ENCODE measurements at regions not wholly inside any gene's neighbourhood (a gene's known extent, or its start where the extent isn't known, plus 50 kb on each side); places are given as distances from the start of the nearest gene placed in this dataset.

DNA sequence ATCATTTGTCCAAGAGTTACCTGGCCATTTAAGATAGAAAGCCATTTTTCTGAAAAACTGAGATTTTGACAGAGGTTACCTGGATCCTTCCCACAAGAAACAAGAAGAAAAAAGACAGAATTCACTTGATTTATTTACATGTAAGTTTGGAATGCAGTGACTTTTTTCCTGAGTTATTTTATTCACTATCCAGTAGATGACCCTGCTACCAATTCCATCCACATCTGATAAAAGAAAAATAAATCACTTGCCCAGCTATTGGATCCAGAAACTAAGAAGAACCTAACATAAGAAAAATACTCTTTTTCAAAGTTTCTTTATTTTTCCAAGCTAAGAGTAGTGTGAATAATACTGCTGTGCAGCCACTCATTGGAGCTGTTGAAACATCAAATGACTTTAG lies 275.2 kb downstream of the CETN3 start:
- no peak overlapping the region for H3K27ac ChIP-seq (ENCODE audit: low read length)
- H2AFZ ChIP-seq (ENCODE audit: low read depth, low read length) = no peak overlapping the region
- H3K9ac ChIP-seq (ENCODE audit: low read length) = no peak overlapping the region

DNA sequence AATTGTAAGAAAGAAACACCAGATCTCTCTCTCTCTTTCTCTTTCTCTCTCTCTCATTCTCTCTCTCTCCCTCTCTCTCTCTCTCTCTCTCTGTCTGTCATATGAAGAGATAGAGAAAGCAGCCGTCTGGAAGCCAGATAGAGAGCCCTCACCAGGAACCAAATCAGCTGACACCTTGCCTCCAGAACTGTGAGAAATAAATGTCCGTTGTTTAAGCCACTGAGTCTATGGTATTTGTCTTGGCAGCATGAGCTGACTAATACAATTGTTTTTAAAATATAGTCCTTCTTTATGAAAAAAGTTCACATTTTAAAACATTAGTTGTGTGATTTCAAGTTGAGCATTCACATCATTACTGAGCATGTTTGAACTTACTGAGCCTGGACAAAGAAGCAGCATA lies 275.6 kb downstream of the CETN3 start:
- no peak overlapping the region for H3K4me2 ChIP-seq (ENCODE audit: low read length)
- TF ChIP-seq POLR2AphosphoS5 (IDR thresholded peaks at IDR 0.05) (no peak), TAF1 (IDR thresholded peaks at IDR 0.05; ENCODE audit: low read depth) (no peak), EP300 (conservative IDR thresholded peaks at IDR 0.05; ENCODE audit: poor library complexity, severe bottlenecking) (no peak), RAD21 (conservative IDR thresholded peaks at IDR 0.05) (no peak), EZH2 (IDR thresholded peaks at IDR 0.05; ENCODE audit: borderline replicate concordance, insufficient read depth, low read length, poor library complexity, severe bottlenecking) (no peak), SMC3 (conservative IDR thresholded peaks at IDR 0.05; ENCODE audit: poor library complexity) (no peak), MXI1 (conservative IDR thresholded peaks at IDR 0.05; ENCODE audit: poor library complexity, severe bottlenecking) (no peak)
- TF ChIP-seq, protein P1, sequence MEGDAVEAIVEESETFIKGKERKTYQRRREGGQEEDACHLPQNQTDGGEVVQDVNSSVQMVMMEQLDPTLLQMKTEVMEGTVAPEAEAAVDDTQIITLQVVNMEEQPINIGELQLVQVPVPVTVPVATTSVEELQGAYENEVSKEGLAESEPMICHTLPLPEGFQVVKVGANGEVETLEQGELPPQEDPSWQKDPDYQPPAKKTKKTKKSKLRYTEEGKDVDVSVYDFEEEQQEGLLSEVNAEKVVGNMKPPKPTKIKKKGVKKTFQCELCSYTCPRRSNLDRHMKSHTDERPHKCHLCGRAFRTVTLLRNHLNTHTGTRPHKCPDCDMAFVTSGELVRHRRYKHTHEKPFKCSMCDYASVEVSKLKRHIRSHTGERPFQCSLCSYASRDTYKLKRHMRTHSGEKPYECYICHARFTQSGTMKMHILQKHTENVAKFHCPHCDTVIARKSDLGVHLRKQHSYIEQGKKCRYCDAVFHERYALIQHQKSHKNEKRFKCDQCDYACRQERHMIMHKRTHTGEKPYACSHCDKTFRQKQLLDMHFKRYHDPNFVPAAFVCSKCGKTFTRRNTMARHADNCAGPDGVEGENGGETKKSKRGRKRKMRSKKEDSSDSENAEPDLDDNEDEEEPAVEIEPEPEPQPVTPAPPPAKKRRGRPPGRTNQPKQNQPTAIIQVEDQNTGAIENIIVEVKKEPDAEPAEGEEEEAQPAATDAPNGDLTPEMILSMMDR (IDR thresholded peaks at IDR 0.05; ENCODE audit: poor library complexity, severe bottlenecking) = no peak
- TF ChIP-seq, protein P2, sequence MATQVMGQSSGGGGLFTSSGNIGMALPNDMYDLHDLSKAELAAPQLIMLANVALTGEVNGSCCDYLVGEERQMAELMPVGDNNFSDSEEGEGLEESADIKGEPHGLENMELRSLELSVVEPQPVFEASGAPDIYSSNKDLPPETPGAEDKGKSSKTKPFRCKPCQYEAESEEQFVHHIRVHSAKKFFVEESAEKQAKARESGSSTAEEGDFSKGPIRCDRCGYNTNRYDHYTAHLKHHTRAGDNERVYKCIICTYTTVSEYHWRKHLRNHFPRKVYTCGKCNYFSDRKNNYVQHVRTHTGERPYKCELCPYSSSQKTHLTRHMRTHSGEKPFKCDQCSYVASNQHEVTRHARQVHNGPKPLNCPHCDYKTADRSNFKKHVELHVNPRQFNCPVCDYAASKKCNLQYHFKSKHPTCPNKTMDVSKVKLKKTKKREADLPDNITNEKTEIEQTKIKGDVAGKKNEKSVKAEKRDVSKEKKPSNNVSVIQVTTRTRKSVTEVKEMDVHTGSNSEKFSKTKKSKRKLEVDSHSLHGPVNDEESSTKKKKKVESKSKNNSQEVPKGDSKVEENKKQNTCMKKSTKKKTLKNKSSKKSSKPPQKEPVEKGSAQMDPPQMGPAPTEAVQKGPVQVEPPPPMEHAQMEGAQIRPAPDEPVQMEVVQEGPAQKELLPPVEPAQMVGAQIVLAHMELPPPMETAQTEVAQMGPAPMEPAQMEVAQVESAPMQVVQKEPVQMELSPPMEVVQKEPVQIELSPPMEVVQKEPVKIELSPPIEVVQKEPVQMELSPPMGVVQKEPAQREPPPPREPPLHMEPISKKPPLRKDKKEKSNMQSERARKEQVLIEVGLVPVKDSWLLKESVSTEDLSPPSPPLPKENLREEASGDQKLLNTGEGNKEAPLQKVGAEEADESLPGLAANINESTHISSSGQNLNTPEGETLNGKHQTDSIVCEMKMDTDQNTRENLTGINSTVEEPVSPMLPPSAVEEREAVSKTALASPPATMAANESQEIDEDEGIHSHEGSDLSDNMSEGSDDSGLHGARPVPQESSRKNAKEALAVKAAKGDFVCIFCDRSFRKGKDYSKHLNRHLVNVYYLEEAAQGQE (IDR thresholded peaks at IDR 0.05; ENCODE audit: borderline replicate concordance) = no peak

More for the DNA sequence above, 275.2 kb downstream of the CETN3 start:
- no peaks in the 10 kb centered on the region for H3K9me2 ChIP-seq (ENCODE audit: insufficient read depth, low read length)
- H3F3A ChIP-seq (ENCODE audit: insufficient read depth, low read length, poor library complexity, severe bottlenecking) = no peaks in the 10 kb centered on the region
- H3K36me3 ChIP-seq (ENCODE audit: insufficient read depth, low read length) = no peaks in the 10 kb centered on the region
- H3K79me2 ChIP-seq (replicated peaks; ENCODE audit: insufficient read depth, low read length) = no peaks in the 10 kb centered on the region
- no peak overlapping the region for H3K4me3 ChIP-seq (ENCODE audit: low read length)
- no peaks in the 10 kb centered on the region for H3K9me3 ChIP-seq (ENCODE audit: low read length)
- H3K27me3 ChIP-seq (ENCODE audit: insufficient read depth, low read depth, low read length) = no peaks in the 10 kb centered on the region
- TF ChIP-seq RAD21 (conservative IDR thresholded peaks at IDR 0.05) = no peak
- no peak for TF ChIP-seq MXI1 (conservative IDR thresholded peaks at IDR 0.05; ENCODE audit: poor library complexity, severe bottlenecking)
- TF ChIP-seq, protein P1 (IDR thresholded peaks at IDR 0.05; ENCODE audit: poor library complexity, severe bottlenecking) = no peak
- TF ChIP-seq, protein P2 (IDR thresholded peaks at IDR 0.05; ENCODE audit: borderline replicate concordance) = no peak
- no peak for TF ChIP-seq EZH2 (IDR thresholded peaks at IDR 0.05; ENCODE audit: borderline replicate concordance, insufficient read depth, low read length, poor library complexity, severe bottlenecking)
- TF ChIP-seq EP300 (conservative IDR thresholded peaks at IDR 0.05; ENCODE audit: poor library complexity, severe bottlenecking) = no peak
- no peak for TF ChIP-seq SMC3 (conservative IDR thresholded peaks at IDR 0.05; ENCODE audit: poor library complexity)
- TF ChIP-seq TAF1 (IDR thresholded peaks at IDR 0.05; ENCODE audit: low read depth) = no peak
- H3K4me2 ChIP-seq (ENCODE audit: low read length) = no peak overlapping the region
- H4K20me1 ChIP-seq (ENCODE audit: insufficient read depth) = no peaks in the 10 kb centered on the region

More for the DNA sequence above, 275.6 kb downstream of the CETN3 start:
- no peaks in the 10 kb centered on the region for H3K27me3 ChIP-seq (ENCODE audit: insufficient read depth, low read depth, low read length)
- no peak overlapping the region for H3K9ac ChIP-seq (ENCODE audit: low read length)
- H2AFZ ChIP-seq (ENCODE audit: low read depth, low read length) = no peak overlapping the region
- H3K79me2 ChIP-seq (replicated peaks; ENCODE audit: insufficient read depth, low read length) = no peaks in the 10 kb centered on the region
- no peaks in the 10 kb centered on the region for H4K20me1 ChIP-seq (ENCODE audit: insufficient read depth)
- no peak overlapping the region for H3K27ac ChIP-seq (ENCODE audit: low read length)
- no peaks in the 10 kb centered on the region for H3K9me2 ChIP-seq (ENCODE audit: insufficient read depth, low read length)
- H3K4me3 ChIP-seq (ENCODE audit: low read length) = no peak overlapping the region
- no peaks in the 10 kb centered on the region for H3K36me3 ChIP-seq (ENCODE audit: insufficient read depth, low read length)
- H3F3A ChIP-seq (ENCODE audit: insufficient read depth, low read length, poor library complexity, severe bottlenecking) = no peaks in the 10 kb centered on the region
- H3K9me3 ChIP-seq (ENCODE audit: low read length) = no peaks in the 10 kb centered on the region

All from neural cell (in vitro differentiated cells).